Fibroblast of mammary gland (primary cell): ENCODE measurements at regions not wholly inside any gene's neighbourhood (a gene's known extent, or its start where the extent isn't known, plus 50 kb on each side); places are given as distances from the start of the nearest gene placed in this dataset.

Experiments
- DNase-seq: peaks from one replicate; pipeline ENCODE4 v3.0.0-alpha.2; 2010; ENCODE audit warnings: low read depth
- H3K4me3 ChIP-seq: 2 replicates; pipeline ENCODE4 v1.5.1; 2011; ENCODE audit warnings: low read depth, mild to moderate bottlenecking, low read length, moderate library complexity; ENCODE audit not compliant: control insufficient read depth
- CTCF ChIP-seq: conservative IDR thresholded peaks from 2 replicates; pipeline ENCODE4 v1.5.1; 2011; ENCODE audit warnings: low read depth, low read length, inconsistent platforms; ENCODE audit not compliant: control insufficient read depth, insufficient read depth

- no peak for DNase-seq
- no peak for TF ChIP-seq CTCF
- H3K4me3 ChIP-seq = no peak overlapping the region
Measured at GRCh38 chr7:69122953-69123352, 475.3 kb upstream of the AUTS2 start.

- no peak for TF ChIP-seq CTCF
- no peak for DNase-seq
Measured at GRCh38 chr7:69126896-69127479, 471.3 kb upstream of the AUTS2 start.

GRCh38 chr7:69129524-69129923 lies 468.8 kb upstream of the AUTS2 start:
- TF ChIP-seq CTCF = no peak
- no peak for DNase-seq
- H3K4me3 ChIP-seq = no peak overlapping the region

More at GRCh38 chr7:69126896-69127479, 471.3 kb upstream of the AUTS2 start:
- no peak overlapping the region for H3K4me3 ChIP-seq

DNA sequence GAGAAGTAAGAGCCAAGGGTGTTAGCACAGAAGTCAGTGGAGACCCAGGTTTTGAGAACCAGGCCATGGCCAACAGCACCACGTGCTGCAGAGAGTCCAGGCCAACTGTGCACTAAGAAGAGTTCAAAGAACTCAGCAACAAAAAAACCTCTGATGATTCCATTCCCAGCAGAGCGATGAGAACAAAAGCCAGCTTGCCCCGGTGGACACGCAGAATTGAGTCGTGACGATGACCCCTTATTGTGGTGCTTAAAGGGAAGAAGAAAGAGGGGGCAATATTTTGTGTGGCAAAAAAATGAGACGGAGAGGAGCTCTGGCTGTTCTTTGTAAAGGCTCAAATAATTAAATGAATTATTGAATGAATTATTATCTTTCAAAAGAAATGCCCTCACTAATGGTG lies 468.3 kb upstream of the AUTS2 start:
- H3K4me3 ChIP-seq = no peak overlapping the region
- DNase-seq = no peak
- TF ChIP-seq CTCF = no peak

DNA sequence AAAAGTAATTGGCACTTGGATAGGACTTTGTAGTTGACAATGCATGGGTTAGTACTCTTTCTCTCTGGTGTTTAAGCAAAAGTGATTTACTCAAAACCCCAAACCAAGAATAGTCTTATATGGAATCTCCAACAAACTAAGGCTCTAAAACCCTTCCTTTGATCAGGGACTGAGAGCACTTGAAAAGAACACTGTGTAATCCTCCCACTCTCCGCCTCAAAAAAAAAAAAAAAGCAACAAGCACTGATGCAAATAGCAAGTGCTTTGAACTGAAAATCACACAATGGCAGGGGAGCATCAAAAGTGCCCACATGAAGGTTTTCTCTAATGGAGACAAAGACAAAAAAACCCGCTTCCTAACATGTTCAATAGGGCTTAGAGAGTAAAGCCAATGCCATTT lies 467.9 kb upstream of the AUTS2 start:
- no peak for TF ChIP-seq CTCF
- H3K4me3 ChIP-seq = no peak overlapping the region
- DNase-seq = no peak

- no peak for DNase-seq
- H3K4me3 ChIP-seq = no peak overlapping the region
- no peak for TF ChIP-seq CTCF
Measured at GRCh38 chr7:69134316-69134715, 464.0 kb upstream of the AUTS2 start.

GRCh38 chr7:69147631-69148030 lies 450.6 kb upstream of the AUTS2 start:
- DNase-seq = no peak
- TF ChIP-seq CTCF = no peak
- H3K4me3 ChIP-seq = no peak overlapping the region
